ENCODE measurements at regions not wholly inside any gene's neighbourhood (a gene's known extent, or its start where the extent isn't known, plus 50 kb on each side); places are given as distances from the start of the nearest gene placed in this dataset.

GRCh38 chr12:114841557-114842251, 157.7 kb upstream of the TBX3 start:
- TF ChIP-seq CTCF (IDR thresholded peaks at IDR 0.05) (no peak), POLR2A (IDR thresholded peaks at IDR 0.05) (no peak)

All from thyroid gland (tissue), 4 donors.